ENCODE measurements at regions not wholly inside any gene's neighbourhood (a gene's known extent, or its start where the extent isn't known, plus 50 kb on each side); places are given as distances from the start of the nearest gene placed in this dataset.

DNA sequence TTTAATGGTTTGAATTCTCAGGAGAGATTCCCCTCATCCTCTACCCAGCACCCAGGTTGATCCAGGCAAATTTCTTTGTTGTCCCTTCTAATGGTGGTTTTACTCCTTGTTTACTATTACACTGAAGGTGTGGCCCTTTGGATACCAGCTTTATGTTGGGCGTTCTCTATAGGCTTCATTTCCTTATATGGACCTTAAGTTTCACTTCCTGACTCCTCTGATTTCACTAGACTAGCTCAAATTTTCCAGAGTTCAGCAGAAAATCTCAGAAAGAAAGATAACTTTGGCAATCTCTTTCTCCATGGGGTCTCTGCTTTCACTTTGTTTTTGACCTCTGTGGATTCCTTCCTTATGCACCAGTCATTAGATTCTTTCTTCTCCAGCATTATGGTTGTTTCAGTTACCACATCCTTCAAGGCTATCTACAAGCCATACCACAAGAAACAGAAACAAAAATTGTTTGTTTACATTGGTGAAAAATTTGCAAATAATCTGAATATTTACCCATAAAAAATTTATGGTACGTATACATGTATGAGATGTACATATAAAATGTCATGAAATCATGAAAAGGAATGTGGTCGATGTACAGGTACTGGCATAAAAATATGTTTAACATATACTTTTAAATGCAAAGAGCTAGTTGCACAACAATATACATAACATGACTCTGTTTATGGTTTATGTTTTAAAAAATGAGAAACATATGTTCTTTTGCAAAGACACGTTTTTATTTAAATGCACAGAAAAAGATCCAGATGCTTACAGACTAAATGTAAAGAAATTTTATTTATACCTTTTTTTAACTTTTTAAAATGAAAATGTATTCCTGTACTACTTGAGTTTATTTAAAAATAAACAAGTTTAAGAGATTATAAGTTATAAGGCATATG, 212.6 kb downstream of the LACC1 start (continued):
- no peak for TF ChIP-seq ZNF462 (CRISPR knock-in tag; IDR thresholded peaks at IDR 0.05)
- no peak for TF ChIP-seq ETS1 (IDR thresholded peaks at IDR 0.05)

DNA sequence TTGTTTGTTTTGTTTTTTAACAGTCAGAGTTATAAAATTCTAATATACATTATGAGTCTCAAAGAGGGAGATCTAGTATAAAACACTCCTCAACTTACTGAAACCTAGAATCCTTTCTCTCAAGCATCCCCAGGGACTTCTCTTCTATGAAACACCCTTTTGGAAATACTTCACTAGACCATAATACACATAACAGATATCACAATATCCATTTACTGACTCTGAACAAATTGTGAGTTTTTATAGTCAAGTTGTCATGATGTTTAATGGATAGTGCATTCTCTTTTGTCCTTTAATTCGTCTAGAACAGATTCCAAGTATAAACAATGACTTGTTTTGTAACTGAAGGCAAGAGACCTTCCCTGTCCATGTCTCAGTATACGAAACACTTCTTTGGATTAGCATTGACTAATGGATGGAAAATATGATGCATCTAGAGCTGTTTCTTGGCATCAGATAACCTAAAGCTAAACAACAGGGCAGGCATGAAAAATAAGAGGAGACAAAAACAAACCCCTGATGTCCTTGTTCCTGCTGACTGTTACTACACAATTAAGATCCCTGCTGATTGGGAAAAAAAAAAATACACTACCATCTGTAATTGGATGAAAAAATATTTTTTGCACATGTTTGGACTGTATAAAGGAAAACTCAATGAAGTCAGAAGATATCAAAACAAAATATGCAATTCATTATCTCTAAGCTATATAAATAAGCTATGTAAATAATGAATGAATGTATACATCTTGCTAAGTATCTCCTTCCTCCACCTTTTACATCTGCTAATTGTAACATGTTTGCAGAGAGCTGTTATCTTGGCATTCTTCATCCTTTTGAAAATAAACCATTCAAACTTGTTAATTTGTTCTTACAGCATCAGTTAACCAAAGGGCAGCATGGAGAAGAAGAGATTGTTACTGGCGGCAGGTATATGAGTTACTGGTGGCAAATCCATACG, 214.2 kb downstream of the LACC1 start:
- H3K36me3 ChIP-seq (ENCODE audit: insufficient read depth): no peaks in the 10 kb centered on the region
- no peaks in the 10 kb centered on the region for H3K79me2 ChIP-seq (replicated peaks; ENCODE audit: insufficient read depth)
- no peaks in the 10 kb centered on the region for H3F3A ChIP-seq (replicated peaks; ENCODE audit: low read depth)
- Mint-ChIP-seq H3K27me3 (ENCODE audit: insufficient read depth, low read depth, poor library complexity) (no peaks in the 10 kb centered on the region), H3K4me3 (no peak overlapping the region), H3K36me3 (ENCODE audit: low read depth) (peaks cover 6% of the 10 kb centered on the region; the same call in 1 of the 3 replicates), H3K4me1 (no peaks in the 10 kb centered on the region), H3K9me3 (peaks cover 9% of the 10 kb centered on the region), H3K27ac (no peak overlapping the region)
- H3K27ac ChIP-seq (ENCODE audit: low read depth): no peak overlapping the region
- 0 out of 2 replicates have a peak, but pooled peaks cover 17% of the 10 kb centered on the region for H3K9me2 ChIP-seq (ENCODE audit: insufficient read depth)
- no peaks in the 10 kb centered on the region for H3K27me3 ChIP-seq (ENCODE audit: insufficient read depth)
- H2AFZ ChIP-seq: 0 out of 2 replicates have a peak overlapping the region, but pooled peaks have one; percentile 29
- DNase-seq (ENCODE audit: low spot score) (no peak), ATAC-seq (no peak)
- no peak overlapping the region for H3K4me2 ChIP-seq
- H4K20me1 ChIP-seq (replicated peaks; ENCODE audit: insufficient read depth): no peaks in the 10 kb centered on the region
- H3K4me1 ChIP-seq (ENCODE audit: insufficient read depth): no peaks in the 10 kb centered on the region
- no peak overlapping the region for H3K4me3 ChIP-seq
- TF ChIP-seq ZNF331 (CRISPR knock-in tag; IDR thresholded peaks at IDR 0.05; ENCODE audit: low read depth) (no peak), ETS1 (IDR thresholded peaks at IDR 0.05) (no peak)
